IMR-90 (cell line): ENCODE measurements at regions not wholly inside any gene's neighbourhood (a gene's known extent, or its start where the extent isn't known, plus 50 kb on each side); places are given as distances from the start of the nearest gene placed in this dataset.

Experiments used
- ATAC-seq: fragments of 200-7000 bp; cut with Tn5 transposase; 2 replicates; pipeline ENCODE4 v1.9.1; 2020; ENCODE audit warnings: low read depth, mild to moderate bottlenecking, moderate library complexity
- BruUV-seq: library from RNA; stranded (reverse); fragments of 400-500 nt; replicated peaks from 2 replicates; lab custom pipeline; 2021; lab: Mats Ljungman, UMichigan
- CTCF ChIA-PET: fragments of 300-600 bp; formaldehyde crosslinking; extraction: SDS; loops from one replicate; lab custom pipeline; 2021; ENCODE audit warnings: antibody characterized with exemption; lab: Yijun Ruan, JAX
- POLR2A ChIA-PET: fragments of 300-600 bp; sonication (Branson Sonifier 250); formaldehyde crosslinking; loops from one replicate; lab custom pipeline; 2022; ENCODE audit warnings: antibody characterized with exemption; ENCODE audit not compliant: unreplicated experiment; lab: Charles Lee
- DNase-seq: peaks from one replicate; pipeline ENCODE4 v3.0.0; 2013
- H2AFZ ChIP-seq: replicated peaks from 2 replicates; pipeline ENCODE3; 2013; ENCODE audit warnings: low read length, mild to moderate bottlenecking; ENCODE audit not compliant: poor library complexity
- H2AK5ac ChIP-seq: 2 replicates; pipeline ENCODE4 v1.6.1; 2013; ENCODE audit warnings: low read depth, low read length, inconsistent platforms
- H2AK9ac ChIP-seq: replicated peaks from 2 replicates; pipeline ENCODE3; 2013; ENCODE audit warnings: mild to moderate bottlenecking, low read depth, low read length, moderate library complexity; ENCODE audit not compliant: poor library complexity
- H2BK120ac ChIP-seq: 2 replicates; pipeline ENCODE4 v1.6.1; 2013; ENCODE audit warnings: low read depth, low read length, inconsistent platforms
- H2BK15ac ChIP-seq: 3 replicates; pipeline ENCODE4 v1.6.1; 2013; ENCODE audit warnings: low read depth, low read length, inconsistent platforms
- H2BK20ac ChIP-seq: 2 replicates; pipeline ENCODE4 v1.6.1; 2013; ENCODE audit warnings: low read depth, mild to moderate bottlenecking, inconsistent platforms, low read length, moderate library complexity
- H2BK5ac ChIP-seq: 2 replicates; pipeline ENCODE4 v1.6.1; 2013; ENCODE audit warnings: mild to moderate bottlenecking, low read depth, low read length, inconsistent platforms; ENCODE audit not compliant: poor library complexity, severe bottlenecking
- H3K14ac ChIP-seq: replicated peaks from 2 replicates; pipeline ENCODE4 v1.6.1; 2013; ENCODE audit warnings: low read depth, low read length, inconsistent platforms
- H3K18ac ChIP-seq: 2 replicates; pipeline ENCODE4 v1.6.1; 2013; ENCODE audit warnings: low read depth, low read length, control low read depth
- H3K23ac ChIP-seq: 2 replicates; pipeline ENCODE4 v1.6.1; 2013; ENCODE audit warnings: low read depth, low read length, inconsistent platforms
- H3K27ac ChIP-seq: 2 replicates; pipeline ENCODE4 v1.5.1; 2013; ENCODE audit warnings: mild to moderate bottlenecking, control low read depth, low read length; ENCODE audit not compliant: insufficient read depth
- H3K27me3 ChIP-seq: 2 replicates; pipeline ENCODE4 v1.6.1; 2013; ENCODE audit warnings: low read length; ENCODE audit not compliant: control insufficient read depth, insufficient read depth
- H3K36me3 ChIP-seq: 2 replicates; pipeline ENCODE4 v1.6.1; 2013; ENCODE audit warnings: low read length, mixed read lengths; ENCODE audit not compliant: control insufficient read depth, insufficient read depth
- H3K4ac ChIP-seq: 2 replicates; pipeline ENCODE4 v1.6.1; 2013; ENCODE audit warnings: low read depth, low read length, inconsistent platforms
- H3K4me1 ChIP-seq: 2 replicates; pipeline ENCODE4 v1.6.1; 2013; ENCODE audit warnings: low read length, mixed read lengths; ENCODE audit not compliant: control insufficient read depth, insufficient read depth
- H3K4me2 ChIP-seq: 2 replicates; pipeline ENCODE4 v1.6.1; 2013; ENCODE audit warnings: low read depth, mild to moderate bottlenecking, control low read depth, low read length, moderate library complexity
- H3K4me3 ChIP-seq: 2 replicates; pipeline ENCODE4 v1.5.1; 2013; ENCODE audit warnings: low read depth, mild to moderate bottlenecking, control low read depth, low read length, moderate library complexity; ENCODE audit not compliant: insufficient read depth
- H3K56ac ChIP-seq: 2 replicates; pipeline ENCODE4 v1.6.1; 2013; ENCODE audit warnings: low read length, inconsistent platforms; ENCODE audit not compliant: insufficient read depth; ENCODE audit errors: extremely low read depth
- H3K79me1 ChIP-seq, 2 experiments: 2 replicates each; pipeline ENCODE4 v1.6.1; 2013; ENCODE audit warnings: low read length in 2 of 2, inconsistent platforms in 1 of 2, low read depth in 1 of 2
- H3K9ac ChIP-seq: 2 replicates; pipeline ENCODE4 v1.6.1; 2013; ENCODE audit warnings: low read depth, low read length, control low read depth
- H3K9me1 ChIP-seq: 2 replicates; pipeline ENCODE4 v1.6.1; 2013; ENCODE audit warnings: low read length, inconsistent platforms; ENCODE audit not compliant: insufficient read depth
- H3K9me3 ChIP-seq: 2 replicates; pipeline ENCODE4 v1.6.1; 2013; ENCODE audit warnings: low read length; ENCODE audit not compliant: control insufficient read depth, insufficient read depth
- H4K20me1 ChIP-seq: 2 replicates; pipeline ENCODE4 v1.6.1; 2013; ENCODE audit warnings: low read length, inconsistent platforms; ENCODE audit not compliant: insufficient read depth
- H4K5ac ChIP-seq: 2 replicates; pipeline ENCODE4 v1.6.1; 2013; ENCODE audit warnings: mild to moderate bottlenecking, low read depth, low read length, control low read depth
- H4K8ac ChIP-seq, 2 experiments: 2 replicates each; pipeline ENCODE4 v1.6.1; 2013; ENCODE audit warnings: low read depth in 2 of 2, low read length in 2 of 2, control low read depth in 1 of 2, inconsistent platforms in 1 of 2
- H4K91ac ChIP-seq: 2 replicates; pipeline ENCODE4 v1.6.1; 2013; ENCODE audit warnings: low read depth, low read length, inconsistent platforms; ENCODE audit not compliant: insufficient read depth
- BHLHE40 ChIP-seq: fragments of 150-350 bp; IDR thresholded peaks from 2 replicates; pipeline ENCODE4 v1.6.1; 2016; ENCODE audit warnings: mild to moderate bottlenecking, low read depth, low read length
- CEBPB ChIP-seq: IDR thresholded peaks from 2 replicates; pipeline ENCODE4 v1.6.1; 2012; ENCODE audit warnings: low read depth, low read length, improper control_type of control experiment
- CHD1 ChIP-seq: IDR thresholded peaks from 2 replicates; pipeline ENCODE4 v1.6.1; 2012; ENCODE audit warnings: low read depth, low read length, improper control_type of control experiment
- FOS ChIP-seq: fragments of 150-350 bp; IDR thresholded peaks from 2 replicates; pipeline ENCODE4 v1.6.1; 2016; ENCODE audit warnings: low read depth, low read length
- MAFK ChIP-seq: IDR thresholded peaks from 2 replicates; pipeline ENCODE4 v1.6.1; 2012; ENCODE audit warnings: low read depth, low read length, improper control_type of control experiment
- MAZ ChIP-seq: IDR thresholded peaks from 2 replicates; pipeline ENCODE4 v1.6.1; 2012; ENCODE audit warnings: low read depth, mild to moderate bottlenecking, low read length, improper control_type of control experiment, moderate library complexity, borderline replicate concordance
- MXI1 ChIP-seq: IDR thresholded peaks from 2 replicates; pipeline ENCODE4 v1.6.1; 2012; ENCODE audit warnings: low read depth, mild to moderate bottlenecking, low read length, moderate library complexity, borderline replicate concordance
- NFE2L2 ChIP-seq: fragments of 150-350 bp; IDR thresholded peaks from 2 replicates; pipeline ENCODE4 v1.6.1; 2016; ENCODE audit warnings: low read depth, mild to moderate bottlenecking, low read length
- RFX5 ChIP-seq: IDR thresholded peaks from 2 replicates; pipeline ENCODE4 v1.8.0; 2012; ENCODE audit warnings: low read depth, mild to moderate bottlenecking, low read length, moderate library complexity
- SMC3 ChIP-seq: fragments of 150-350 bp; IDR thresholded peaks from 2 replicates; pipeline ENCODE4 v1.6.1; 2016; ENCODE audit warnings: low read depth, mild to moderate bottlenecking, antibody characterized with exemption, low read length, moderate library complexity
- WGBS, 2 experiments: methylation state at CpG; one replicate each; pipeline versions ENCODE4 v1.1.5 to v1.1.7; 2013; ENCODE audit warnings: missing lambda C conversion rate in 2 of 2; ENCODE audit not compliant: insufficient read length in 1 of 2; ENCODE audit errors: extremely low coverage in 2 of 2; 5-methylcytosine and 5-hydroxymethylcytosine counted together
- dilution Hi-C: fragments of 300-500 bp; cut with HindIII; formaldehyde crosslinking; loops from one replicate; pipeline ENCODE4 v1.14.3; 2018; ENCODE audit warnings: low sequenced_read_pairs; ENCODE audit not compliant: unreplicated experiment
- in situ Hi-C: fragments of 300-500 bp; cut with MboI; formaldehyde crosslinking; loops from 3 replicates; pipeline ENCODE4 v1.14.3; 2019; ENCODE audit warnings: low sequenced_read_pairs, inconsistent platforms, mixed read lengths
- intact Hi-C: fragments of 100-400 bp; cut with micrococcal nuclease; formaldehyde crosslinking; loops from 2 replicates; pipeline ENCODE4 v1.10.0; 2022
- TF ChIP-seq, protein P1 (sequence below): fragments of 150-350 bp; IDR thresholded peaks from 2 replicates; pipeline ENCODE4 v1.6.1; 2017; ENCODE audit warnings: mild to moderate bottlenecking, antibody characterized with exemption, low read length, low read depth
- TF ChIP-seq, protein P2 (sequence below): fragments of 150-350 bp; IDR thresholded peaks from 2 replicates; pipeline ENCODE4 v1.6.1; 2016; ENCODE audit warnings: low read depth, mild to moderate bottlenecking, low read length, moderate library complexity, borderline replicate concordance
- TF ChIP-seq, protein P3 (sequence below): conservative IDR thresholded peaks from 2 replicates; pipeline ENCODE4 v1.5.1; 2012; ENCODE audit warnings: mild to moderate bottlenecking, low read depth, low read length, improper control_type of control experiment

DNA sequence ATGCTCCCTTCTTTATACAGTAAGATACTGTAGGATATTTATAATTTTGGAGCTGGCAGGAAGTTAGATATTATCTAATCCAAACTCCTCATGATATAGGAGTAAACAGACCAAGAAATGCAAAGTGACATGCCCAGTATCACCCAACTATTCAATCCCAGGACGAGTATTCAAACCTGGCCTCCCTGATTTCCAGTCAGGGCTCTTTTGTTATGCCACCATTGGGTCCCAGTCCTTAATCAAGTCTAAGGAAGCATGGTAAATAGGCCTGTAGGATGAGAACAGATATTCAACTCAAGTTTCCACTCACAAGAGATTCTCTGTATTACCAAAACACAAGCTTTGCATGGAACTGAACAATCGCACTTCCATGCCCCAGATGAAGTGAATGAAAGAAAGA, 484.0 kb upstream of the API5 start:
- dilution Hi-C loops (no loop called here), intact Hi-C loops (no loop called here), in situ Hi-C loops (no loop called here)
- Histone ChIP-seq H3K14ac (no peak overlapping the region), H2AFZ (no peak overlapping the region), H3K18ac (no peak overlapping the region), H3K79me1 (no peaks in the 10 kb centered on the region), H4K91ac (no peak overlapping the region), H4K8ac (no peak overlapping the region), H3K4me3 (no peak overlapping the region), H2AK5ac (no peak overlapping the region), H3K56ac (no peak overlapping the region), H2BK20ac (no peak overlapping the region), H3K23ac (no peak overlapping the region), H3K4ac (no peak overlapping the region), H3K9me1 (no peaks in the 10 kb centered on the region), H2BK15ac (no peak overlapping the region), H4K20me1 (no peaks in the 10 kb centered on the region), H3K27ac (no peak overlapping the region), H3K9me3 (peaks cover 7% of the 10 kb centered on the region; the same call in 1 of the 2 replicates), H3K36me3 (no peaks in the 10 kb centered on the region), H3K27me3 (no peaks in the 10 kb centered on the region), H4K5ac (no peak overlapping the region), H2AK9ac (no peak overlapping the region), H3K9ac (no peak overlapping the region), H2BK5ac (no peak overlapping the region), H3K4me2 (no peak overlapping the region), H2BK120ac (no peak overlapping the region), H3K4me1 (no peaks in the 10 kb centered on the region)
- TF ChIP-seq SMC3 (no peak), CHD1 (no peak), FOS (no peak), RFX5 (no peak), BHLHE40 (no peak), CEBPB (no peak), MXI1 (no peak), NFE2L2 (no peak), MAFK (no peak), MAZ (no peak)
- TF ChIP-seq, protein P1, sequence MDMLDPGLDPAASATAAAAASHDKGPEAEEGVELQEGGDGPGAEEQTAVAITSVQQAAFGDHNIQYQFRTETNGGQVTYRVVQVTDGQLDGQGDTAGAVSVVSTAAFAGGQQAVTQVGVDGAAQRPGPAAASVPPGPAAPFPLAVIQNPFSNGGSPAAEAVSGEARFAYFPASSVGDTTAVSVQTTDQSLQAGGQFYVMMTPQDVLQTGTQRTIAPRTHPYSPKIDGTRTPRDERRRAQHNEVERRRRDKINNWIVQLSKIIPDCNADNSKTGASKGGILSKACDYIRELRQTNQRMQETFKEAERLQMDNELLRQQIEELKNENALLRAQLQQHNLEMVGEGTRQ = no peak
- TF ChIP-seq, protein P2, sequence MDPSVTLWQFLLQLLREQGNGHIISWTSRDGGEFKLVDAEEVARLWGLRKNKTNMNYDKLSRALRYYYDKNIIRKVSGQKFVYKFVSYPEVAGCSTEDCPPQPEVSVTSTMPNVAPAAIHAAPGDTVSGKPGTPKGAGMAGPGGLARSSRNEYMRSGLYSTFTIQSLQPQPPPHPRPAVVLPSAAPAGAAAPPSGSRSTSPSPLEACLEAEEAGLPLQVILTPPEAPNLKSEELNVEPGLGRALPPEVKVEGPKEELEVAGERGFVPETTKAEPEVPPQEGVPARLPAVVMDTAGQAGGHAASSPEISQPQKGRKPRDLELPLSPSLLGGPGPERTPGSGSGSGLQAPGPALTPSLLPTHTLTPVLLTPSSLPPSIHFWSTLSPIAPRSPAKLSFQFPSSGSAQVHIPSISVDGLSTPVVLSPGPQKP = no peak
- TF ChIP-seq, protein P3, sequence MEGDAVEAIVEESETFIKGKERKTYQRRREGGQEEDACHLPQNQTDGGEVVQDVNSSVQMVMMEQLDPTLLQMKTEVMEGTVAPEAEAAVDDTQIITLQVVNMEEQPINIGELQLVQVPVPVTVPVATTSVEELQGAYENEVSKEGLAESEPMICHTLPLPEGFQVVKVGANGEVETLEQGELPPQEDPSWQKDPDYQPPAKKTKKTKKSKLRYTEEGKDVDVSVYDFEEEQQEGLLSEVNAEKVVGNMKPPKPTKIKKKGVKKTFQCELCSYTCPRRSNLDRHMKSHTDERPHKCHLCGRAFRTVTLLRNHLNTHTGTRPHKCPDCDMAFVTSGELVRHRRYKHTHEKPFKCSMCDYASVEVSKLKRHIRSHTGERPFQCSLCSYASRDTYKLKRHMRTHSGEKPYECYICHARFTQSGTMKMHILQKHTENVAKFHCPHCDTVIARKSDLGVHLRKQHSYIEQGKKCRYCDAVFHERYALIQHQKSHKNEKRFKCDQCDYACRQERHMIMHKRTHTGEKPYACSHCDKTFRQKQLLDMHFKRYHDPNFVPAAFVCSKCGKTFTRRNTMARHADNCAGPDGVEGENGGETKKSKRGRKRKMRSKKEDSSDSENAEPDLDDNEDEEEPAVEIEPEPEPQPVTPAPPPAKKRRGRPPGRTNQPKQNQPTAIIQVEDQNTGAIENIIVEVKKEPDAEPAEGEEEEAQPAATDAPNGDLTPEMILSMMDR = no peak
- CTCF ChIA-PET = no interaction called here
- BruUV-seq = no TSS peak
- no peak for DNase-seq
- WGBS, 2 experiments = no CpG with 5 or more reads among the region's 2 CpGs
- POLR2A ChIA-PET = no interaction called here
- no peak for ATAC-seq
